Endothelial cell (in vitro differentiated cells): ENCODE measurements at regions not wholly inside any gene's neighbourhood (a gene's known extent, or its start where the extent isn't known, plus 50 kb on each side); places are given as distances from the start of the nearest gene placed in this dataset.

ENCODE experiments used
- DNase-seq: peaks from one replicate; pipeline ENCODE4 v3.0.0; 2021; ENCODE audit warnings: low spot score
- H3K27ac Mint-ChIP-seq: one replicate; pipeline ENCODE4 v1.8.0; 2021; ENCODE audit warnings: mixed read lengths, inconsistent platforms; ENCODE audit not compliant: unreplicated experiment
- H3K27me3 Mint-ChIP-seq: one replicate; pipeline ENCODE4 v1.8.0; 2021; ENCODE audit warnings: mild to moderate bottlenecking, moderate library complexity, mixed read lengths, inconsistent platforms; ENCODE audit not compliant: unreplicated experiment
- H3K36me3 Mint-ChIP-seq: one replicate; pipeline ENCODE4 v1.8.0; 2021; ENCODE audit warnings: mild to moderate bottlenecking, low read depth, mixed read lengths, inconsistent platforms; ENCODE audit not compliant: unreplicated experiment
- H3K4me1 Mint-ChIP-seq: one replicate; pipeline ENCODE4 v1.8.0; 2021; ENCODE audit warnings: mild to moderate bottlenecking, mixed read lengths, inconsistent platforms; ENCODE audit not compliant: unreplicated experiment
- H3K4me3 Mint-ChIP-seq: one replicate; pipeline ENCODE4 v1.8.0; 2021; ENCODE audit warnings: mild to moderate bottlenecking, mixed read lengths, inconsistent platforms; ENCODE audit not compliant: unreplicated experiment
- H3K9me3 Mint-ChIP-seq: one replicate; pipeline ENCODE4 v1.8.0; 2021; ENCODE audit warnings: mixed read lengths, inconsistent platforms; ENCODE audit not compliant: unreplicated experiment
- TF ChIP-seq, protein P1 (sequence below): fragments of 200-600 bp; sonication (generic); IDR thresholded peaks from one replicate; pipeline ENCODE4 v1.5.0; 2021; ENCODE audit warnings: antibody characterized with exemption; ENCODE audit not compliant: unreplicated experiment

DNA sequence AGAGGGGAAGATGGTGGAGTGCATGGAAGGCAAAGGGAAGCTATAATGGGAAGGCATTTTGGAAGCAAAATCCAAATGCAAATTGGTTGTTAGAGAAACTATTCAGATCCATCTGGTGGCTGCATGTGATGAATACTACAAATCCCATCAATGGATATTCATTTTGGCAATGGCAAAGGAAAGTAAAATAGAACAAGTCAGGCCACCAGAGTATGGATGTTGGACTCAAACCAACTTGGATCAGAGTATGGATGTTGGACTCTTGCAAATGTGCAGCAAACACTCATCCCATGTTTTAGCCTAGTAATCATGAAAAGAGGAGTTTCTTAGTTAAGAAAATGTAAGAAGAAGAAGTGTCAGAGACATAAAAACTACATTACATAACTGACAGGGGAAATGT lies 289.6 kb upstream of the DAB1 start:
- no peak overlapping the region for H3K4me3 Mint-ChIP-seq
- no peaks in the 10 kb centered on the region for H3K36me3 Mint-ChIP-seq
- TF ChIP-seq, protein P1, sequence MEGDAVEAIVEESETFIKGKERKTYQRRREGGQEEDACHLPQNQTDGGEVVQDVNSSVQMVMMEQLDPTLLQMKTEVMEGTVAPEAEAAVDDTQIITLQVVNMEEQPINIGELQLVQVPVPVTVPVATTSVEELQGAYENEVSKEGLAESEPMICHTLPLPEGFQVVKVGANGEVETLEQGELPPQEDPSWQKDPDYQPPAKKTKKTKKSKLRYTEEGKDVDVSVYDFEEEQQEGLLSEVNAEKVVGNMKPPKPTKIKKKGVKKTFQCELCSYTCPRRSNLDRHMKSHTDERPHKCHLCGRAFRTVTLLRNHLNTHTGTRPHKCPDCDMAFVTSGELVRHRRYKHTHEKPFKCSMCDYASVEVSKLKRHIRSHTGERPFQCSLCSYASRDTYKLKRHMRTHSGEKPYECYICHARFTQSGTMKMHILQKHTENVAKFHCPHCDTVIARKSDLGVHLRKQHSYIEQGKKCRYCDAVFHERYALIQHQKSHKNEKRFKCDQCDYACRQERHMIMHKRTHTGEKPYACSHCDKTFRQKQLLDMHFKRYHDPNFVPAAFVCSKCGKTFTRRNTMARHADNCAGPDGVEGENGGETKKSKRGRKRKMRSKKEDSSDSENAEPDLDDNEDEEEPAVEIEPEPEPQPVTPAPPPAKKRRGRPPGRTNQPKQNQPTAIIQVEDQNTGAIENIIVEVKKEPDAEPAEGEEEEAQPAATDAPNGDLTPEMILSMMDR, result no peak
- DNase-seq, result no peak
- no peak overlapping the region for H3K27ac Mint-ChIP-seq
- H3K27me3 Mint-ChIP-seq, result no peaks in the 10 kb centered on the region
- peaks cover 3% of the 10 kb centered on the region for H3K4me1 Mint-ChIP-seq
- H3K9me3 Mint-ChIP-seq, result no peaks in the 10 kb centered on the region

DNA sequence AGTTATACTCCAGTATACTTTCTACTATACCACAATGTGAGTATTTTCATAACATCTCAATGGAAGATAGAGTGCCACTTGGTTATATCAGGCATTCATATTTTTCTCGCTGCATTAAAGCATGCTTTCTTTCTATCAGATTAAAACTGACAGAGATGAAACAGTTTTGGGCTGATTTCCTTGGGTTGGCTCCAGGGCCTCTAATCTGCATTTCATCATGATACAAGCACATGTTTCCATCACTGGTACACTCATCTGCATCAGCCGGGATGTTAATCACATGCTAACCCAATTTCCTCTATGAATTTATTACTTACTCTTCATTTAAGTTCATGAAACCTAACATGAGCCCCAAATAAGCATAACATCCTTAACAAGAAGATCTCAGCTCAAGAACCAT lies 289.0 kb upstream of the DAB1 start:
- DNase-seq, result no peak
- no peaks in the 10 kb centered on the region for H3K36me3 Mint-ChIP-seq
- H3K4me1 Mint-ChIP-seq, result peaks cover 3% of the 10 kb centered on the region
- no peaks in the 10 kb centered on the region for H3K27me3 Mint-ChIP-seq
- no peak overlapping the region for H3K27ac Mint-ChIP-seq
- TF ChIP-seq, protein P1, result no peak
- no peak overlapping the region for H3K4me3 Mint-ChIP-seq
- H3K9me3 Mint-ChIP-seq, result no peaks in the 10 kb centered on the region

DNA sequence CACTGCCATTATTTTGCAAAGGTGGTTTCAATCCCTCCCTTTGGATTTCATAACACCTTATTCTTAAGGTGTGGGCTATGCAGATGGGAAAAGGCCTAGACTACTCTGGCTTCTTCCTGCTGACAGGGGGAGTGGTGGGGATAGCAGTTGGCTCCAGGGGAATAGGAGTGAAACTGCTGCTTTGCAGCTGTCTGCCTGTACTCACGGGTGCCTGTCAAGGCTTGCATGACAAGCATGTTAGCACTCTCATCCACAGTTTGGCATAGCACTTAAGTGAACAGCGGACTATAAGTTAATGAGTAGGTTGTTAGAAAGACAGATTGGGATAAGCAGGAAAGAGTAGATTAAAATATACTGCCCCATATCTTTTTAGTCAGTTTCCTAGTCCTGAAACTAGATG lies 287.5 kb upstream of the DAB1 start:
- Mint-ChIP-seq H3K4me3 (no peak overlapping the region), H3K4me1 (peaks cover 3% of the 10 kb centered on the region), H3K27ac (no peak overlapping the region), H3K27me3 (no peaks in the 10 kb centered on the region), H3K36me3 (peaks cover 3% of the 10 kb centered on the region), H3K9me3 (no peaks in the 10 kb centered on the region)
- DNase-seq, result no peak
- TF ChIP-seq, protein P1, result no peak

DNA sequence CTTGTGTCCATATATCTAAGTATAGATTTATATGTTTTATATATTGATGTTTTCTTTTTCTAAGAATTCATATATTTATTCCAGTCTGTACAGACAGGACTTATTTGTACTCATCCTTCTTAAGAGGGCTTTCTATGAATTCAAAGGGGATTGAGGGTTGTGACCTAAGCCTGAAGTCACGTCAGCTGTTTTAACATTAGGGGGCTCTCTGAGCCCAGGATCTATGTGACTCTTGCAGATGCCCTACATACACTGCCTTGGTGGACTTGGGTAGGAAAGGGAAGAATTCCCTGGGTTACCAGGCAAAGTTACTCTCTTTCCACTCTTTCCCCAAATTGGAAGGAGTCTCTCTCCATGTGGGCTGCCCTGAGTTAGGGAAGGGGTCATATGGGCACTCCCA lies 283.8 kb upstream of the DAB1 start:
- no peak for DNase-seq
- Mint-ChIP-seq H3K27me3 (no peaks in the 10 kb centered on the region), H3K36me3 (peaks cover 3% of the 10 kb centered on the region), H3K4me1 (peaks cover 3% of the 10 kb centered on the region), H3K4me3 (no peak overlapping the region), H3K27ac (no peak overlapping the region), H3K9me3 (no peaks in the 10 kb centered on the region)
- TF ChIP-seq, protein P1, result no peak

DNA sequence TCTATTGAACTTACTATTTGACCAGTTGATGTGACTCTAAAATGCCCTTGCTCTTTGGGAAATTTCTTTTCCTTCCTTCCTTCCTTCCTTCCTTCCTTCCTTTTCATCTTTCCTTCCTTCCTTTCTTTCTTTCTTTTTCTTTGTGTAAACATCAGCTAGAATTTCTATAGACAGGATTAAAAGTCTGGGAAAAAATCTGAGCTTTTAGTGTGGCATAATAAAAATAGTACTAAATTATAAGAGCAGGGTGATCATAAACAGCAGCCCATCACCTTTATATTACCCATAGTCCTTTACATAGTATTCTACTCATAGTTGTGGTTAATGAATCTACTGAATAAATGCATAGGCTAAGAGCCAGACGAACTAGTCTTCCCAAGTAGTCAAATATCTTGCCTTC lies 281.0 kb upstream of the DAB1 start:
- peaks cover 3% of the 10 kb centered on the region for H3K36me3 Mint-ChIP-seq
- no peaks in the 10 kb centered on the region for H3K9me3 Mint-ChIP-seq
- H3K4me3 Mint-ChIP-seq, result no peak overlapping the region

More for the DNA sequence above, 281.0 kb upstream of the DAB1 start:
- H3K27ac Mint-ChIP-seq, result no peak overlapping the region
- H3K27me3 Mint-ChIP-seq, result no peaks in the 10 kb centered on the region
- peaks cover 3% of the 10 kb centered on the region for H3K4me1 Mint-ChIP-seq
- TF ChIP-seq, protein P1, result no peak
- no peak for DNase-seq
